ENCODE measurements at regions not wholly inside any gene's neighbourhood (a gene's known extent, or its start where the extent isn't known, plus 50 kb on each side); places are given as distances from the start of the nearest gene placed in this dataset.

DNA sequence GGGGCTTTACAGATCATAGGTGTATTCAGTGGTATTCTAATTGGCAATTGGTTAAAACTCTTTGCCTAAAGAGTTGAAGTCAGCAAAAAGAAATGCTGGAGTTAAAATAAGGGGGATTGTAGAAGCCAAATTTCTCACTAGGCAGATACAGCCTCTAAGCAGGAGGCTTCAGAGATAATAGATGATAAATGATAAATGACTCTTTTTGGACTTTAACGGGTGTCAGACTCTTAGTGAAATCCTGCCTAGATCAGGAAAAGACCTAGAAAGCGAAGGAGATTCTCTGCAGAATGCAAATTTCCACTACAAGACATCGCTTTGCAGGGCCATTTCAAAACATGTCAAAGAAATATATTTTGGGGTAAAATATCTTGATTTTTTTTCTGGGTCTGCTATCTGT is 182.8 kb downstream of the FAM76B start:
- DNase-seq (ENCODE audit: low read depth in 2 of 2), result no peak
- no peak overlapping the region for H3K4me3 ChIP-seq (replicated peaks in 1 of 4; ENCODE audit: control extremely low read depth in 1 of 4, insufficient read depth in 1 of 4, low read depth in 3 of 4, low read length in 4 of 4)
- H4K20me1 ChIP-seq (ENCODE audit: control insufficient read depth, extremely low read depth, insufficient read depth, low read length), result no peaks in the 10 kb centered on the region
- H3K4me2 ChIP-seq (ENCODE audit: extremely low read depth, insufficient read depth, low read length), result no peak overlapping the region
- no peaks in the 10 kb centered on the region for H3K36me3 ChIP-seq (ENCODE audit: control insufficient read depth, insufficient read depth, low read length)
- H3K9ac ChIP-seq (ENCODE audit: insufficient read depth, low read length), result no peak overlapping the region
- H3K27me3 ChIP-seq (ENCODE audit: control insufficient read depth, insufficient read depth, low read length), result no peaks in the 10 kb centered on the region
- TF ChIP-seq CTCF (conservative IDR thresholded peaks at IDR 0.05 in 1 of 2, IDR thresholded peaks at IDR 0.05 in 1 of 2; ENCODE audit: low read depth in 1 of 2, low read length in 2 of 2), result no peak
- TF ChIP-seq EZH2 (IDR thresholded peaks at IDR 0.05; ENCODE audit: low read length, missing control alignments), result no peak
- H3K27ac ChIP-seq (ENCODE audit: insufficient read depth, low read length), result no peak overlapping the region
- H3K9me3 ChIP-seq (ENCODE audit: control insufficient read depth, insufficient read depth, low read depth, low read length), result no peaks in the 10 kb centered on the region
- H3K4me1 ChIP-seq (ENCODE audit: control insufficient read depth, extremely low read depth, insufficient read depth, low read length), result no peaks in the 10 kb centered on the region
- H2AFZ ChIP-seq (ENCODE audit: low read length), result no peak overlapping the region
- no peaks in the 10 kb centered on the region for H3K79me2 ChIP-seq (ENCODE audit: control insufficient read depth, insufficient read depth, low read length)

- Histone ChIP-seq H3K27ac (ENCODE audit: insufficient read depth, low read length) (no peak overlapping the region), H3K4me3 (replicated peaks in 1 of 4; ENCODE audit: control extremely low read depth in 1 of 4, insufficient read depth in 1 of 4, low read depth in 3 of 4, low read length in 4 of 4) (no peak overlapping the region), H3K9me3 (ENCODE audit: control insufficient read depth, insufficient read depth, low read depth, low read length) (no peaks in the 10 kb centered on the region), H2AFZ (ENCODE audit: low read length) (no peak overlapping the region), H3K4me1 (ENCODE audit: control insufficient read depth, extremely low read depth, insufficient read depth, low read length) (no peaks in the 10 kb centered on the region), H3K27me3 (ENCODE audit: control insufficient read depth, insufficient read depth, low read length) (no peaks in the 10 kb centered on the region), H4K20me1 (ENCODE audit: control insufficient read depth, extremely low read depth, insufficient read depth, low read length) (no peaks in the 10 kb centered on the region), H3K4me2 (ENCODE audit: extremely low read depth, insufficient read depth, low read length) (no peak overlapping the region), H3K9ac (ENCODE audit: insufficient read depth, low read length) (no peak overlapping the region), H3K79me2 (ENCODE audit: control insufficient read depth, insufficient read depth, low read length) (no peaks in the 10 kb centered on the region), H3K36me3 (ENCODE audit: control insufficient read depth, insufficient read depth, low read length) (no peaks in the 10 kb centered on the region)
- no peak for DNase-seq (ENCODE audit: low read depth in 2 of 2)
- TF ChIP-seq EZH2 (IDR thresholded peaks at IDR 0.05; ENCODE audit: low read length, missing control alignments), result no peak
- TF ChIP-seq CTCF (conservative IDR thresholded peaks at IDR 0.05 in 1 of 2, IDR thresholded peaks at IDR 0.05 in 1 of 2; ENCODE audit: low read depth in 1 of 2, low read length in 2 of 2), result no peak
These were observed 184.2 kb downstream of the FAM76B start for GRCh38 chr11:95605271-95605940.

GRCh38 chr11:95599959-95600586 is 189.5 kb downstream of the FAM76B start:
- no peaks in the 10 kb centered on the region for H3K36me3 ChIP-seq (ENCODE audit: control insufficient read depth, insufficient read depth, low read length)
- H3K9me3 ChIP-seq (ENCODE audit: control insufficient read depth, insufficient read depth, low read depth, low read length), result no peaks in the 10 kb centered on the region
- H3K27ac ChIP-seq (ENCODE audit: insufficient read depth, low read length), result no peak overlapping the region
- no peak overlapping the region for H3K9ac ChIP-seq (ENCODE audit: insufficient read depth, low read length)
- DNase-seq (ENCODE audit: low read depth in 2 of 2), result no peak
- TF ChIP-seq EZH2 (IDR thresholded peaks at IDR 0.05; ENCODE audit: low read length, missing control alignments) (no peak), CTCF (conservative IDR thresholded peaks at IDR 0.05 in 1 of 2, IDR thresholded peaks at IDR 0.05 in 1 of 2; ENCODE audit: low read depth in 1 of 2, low read length in 2 of 2) (no peak)
- no peaks in the 10 kb centered on the region for H3K4me1 ChIP-seq (ENCODE audit: control insufficient read depth, extremely low read depth, insufficient read depth, low read length)
- no peak overlapping the region for H3K4me3 ChIP-seq (replicated peaks in 1 of 4; ENCODE audit: control extremely low read depth in 1 of 4, insufficient read depth in 1 of 4, low read depth in 3 of 4, low read length in 4 of 4)
- H4K20me1 ChIP-seq (ENCODE audit: control insufficient read depth, extremely low read depth, insufficient read depth, low read length), result no peaks in the 10 kb centered on the region
- no peak overlapping the region for H2AFZ ChIP-seq (ENCODE audit: low read length)
- no peaks in the 10 kb centered on the region for H3K79me2 ChIP-seq (ENCODE audit: control insufficient read depth, insufficient read depth, low read length)
- H3K4me2 ChIP-seq (ENCODE audit: extremely low read depth, insufficient read depth, low read length), result no peak overlapping the region
- H3K27me3 ChIP-seq (ENCODE audit: control insufficient read depth, insufficient read depth, low read length), result no peaks in the 10 kb centered on the region
